Muscle layer of duodenum (tissue), 2 donors: ENCODE measurements at regions not wholly inside any gene's neighbourhood (a gene's known extent, or its start where the extent isn't known, plus 50 kb on each side); places are given as distances from the start of the nearest gene placed in this dataset.

Experiments
- H3K27ac ChIP-seq: one replicate; pipeline ENCODE4 v1.7.0; 2013; ENCODE audit warnings: mild to moderate bottlenecking, low read length
- H3K27me3 ChIP-seq: one replicate; pipeline ENCODE4 v1.7.0; 2013; ENCODE audit warnings: low read depth, mild to moderate bottlenecking, control low read depth, low read length
- H3K36me3 ChIP-seq, 2 donors: one replicate each; pipeline ENCODE4 v1.7.0; 2013; ENCODE audit warnings: low read length in 2 of 2, control low read depth in 1 of 2, mild to moderate bottlenecking in 1 of 2; ENCODE audit not compliant: insufficient read depth in 2 of 2, control insufficient read depth in 1 of 2
- H3K4me1 ChIP-seq, 2 donors: one replicate each; pipeline ENCODE4 v1.7.0; 2013; ENCODE audit warnings: low read length in 2 of 2, mild to moderate bottlenecking in 2 of 2, control low read depth in 1 of 2, moderate library complexity in 1 of 2; ENCODE audit not compliant: insufficient read depth in 2 of 2, control insufficient read depth in 1 of 2
- H3K4me3 ChIP-seq, 2 donors: one replicate each; pipeline ENCODE4 v1.7.0; 2013; ENCODE audit warnings: low read length in 2 of 2, low read depth in 1 of 2, mild to moderate bottlenecking in 1 of 2
- H3K9me3 ChIP-seq, 2 donors: one replicate each; pipeline ENCODE4 v1.7.0; 2013; ENCODE audit warnings: low read length in 2 of 2, control low read depth in 1 of 2, mild to moderate bottlenecking in 1 of 2; ENCODE audit not compliant: control insufficient read depth in 1 of 2
- donor health status: healthy.

DNA sequence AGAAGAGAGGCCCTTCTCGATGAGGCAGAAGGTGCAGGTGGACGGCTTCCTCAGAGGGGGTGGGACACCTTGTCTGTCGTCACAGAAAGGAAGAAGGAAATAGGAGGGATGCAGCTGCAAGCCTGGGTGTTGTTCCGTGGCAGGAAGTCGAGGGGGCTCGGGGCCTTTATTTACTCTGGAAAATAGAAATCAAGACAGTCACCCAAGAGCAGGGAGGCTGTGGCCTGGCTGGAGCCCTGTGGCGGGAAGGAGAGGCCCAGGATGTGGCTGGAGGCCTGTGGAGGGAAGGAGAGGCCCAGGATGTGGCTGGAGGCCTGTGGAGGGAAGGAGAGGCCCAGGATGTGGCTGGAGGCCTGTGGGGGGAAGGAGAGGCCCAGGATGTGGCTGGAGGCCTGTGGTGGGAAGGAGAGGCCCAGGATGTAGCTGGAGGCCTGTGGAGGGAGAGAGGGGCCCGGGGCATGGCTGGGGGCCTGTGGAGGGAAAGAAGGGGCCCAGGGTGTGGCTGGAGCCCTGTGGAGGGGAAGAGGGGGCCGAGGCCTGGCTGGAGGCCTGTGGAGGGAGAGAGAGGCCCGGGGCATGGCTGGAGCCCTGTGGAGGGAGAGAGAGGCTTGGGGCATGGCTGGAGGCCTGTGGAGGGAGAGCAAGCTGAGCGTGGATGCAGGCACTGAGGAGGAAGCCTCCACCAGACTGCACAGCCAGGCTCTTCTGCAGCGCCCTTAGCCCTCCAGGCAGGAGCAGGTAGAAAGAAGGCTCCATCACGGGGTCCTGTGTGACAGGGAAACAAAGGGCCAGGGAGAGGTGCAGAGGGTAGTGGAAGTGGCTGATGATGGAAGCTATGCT is 97.3 kb upstream of the SFMBT2 start:
- Histone ChIP-seq H3K4me3 (no peak overlapping the region), H3K27ac (no peak overlapping the region), H3K4me1 (no peaks in the 10 kb centered on the region), H3K9me3 (peaks cover 0 to 5% of the 10 kb centered on the region in 2 donors), H3K27me3 (no peaks in the 10 kb centered on the region), H3K36me3 (no peaks in the 10 kb centered on the region)

GRCh38 chr10:7506571-7506970 is 95.7 kb upstream of the SFMBT2 start:
- Histone ChIP-seq H3K36me3 (no peaks in the 10 kb centered on the region), H3K4me3 (no peak overlapping the region), H3K4me1 (no peaks in the 10 kb centered on the region), H3K27me3 (no peaks in the 10 kb centered on the region), H3K27ac (no peak overlapping the region), H3K9me3 (peaks cover 0 to 5% of the 10 kb centered on the region in 2 donors)

GRCh38 chr10:7505196-7505595 is 94.4 kb upstream of the SFMBT2 start:
- Histone ChIP-seq H3K4me1 (no peaks in the 10 kb centered on the region), H3K4me3 (no peak overlapping the region), H3K27ac (no peak overlapping the region), H3K9me3 (peaks cover 0 to 5% of the 10 kb centered on the region in 2 donors), H3K36me3 (no peaks in the 10 kb centered on the region), H3K27me3 (no peaks in the 10 kb centered on the region)

DNA sequence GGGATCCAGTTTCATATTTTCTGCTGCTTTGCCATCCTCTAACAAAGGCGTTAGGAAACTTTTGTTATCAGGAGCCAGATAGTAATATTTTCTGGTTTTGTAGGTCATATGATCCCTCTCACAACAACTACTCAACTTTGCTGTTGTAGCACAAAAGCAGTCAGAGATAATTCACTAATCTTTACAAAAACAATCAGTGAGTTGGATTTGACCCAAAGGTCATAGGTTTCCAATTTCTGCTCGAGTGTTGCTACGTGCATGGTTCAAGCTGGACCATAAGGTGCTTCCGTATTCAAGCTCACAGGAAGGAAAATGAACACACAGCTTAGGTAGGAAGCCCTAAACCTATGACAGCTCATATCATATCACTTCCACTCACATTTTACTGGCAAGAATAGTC is 92.4 kb upstream of the SFMBT2 start:
- Histone ChIP-seq H3K9me3 (peaks cover 0 to 5% of the 10 kb centered on the region in 2 donors), H3K4me3 (no peak overlapping the region), H3K36me3 (no peaks in the 10 kb centered on the region), H3K27me3 (no peaks in the 10 kb centered on the region), H3K4me1 (no peaks in the 10 kb centered on the region), H3K27ac (no peak overlapping the region)

DNA sequence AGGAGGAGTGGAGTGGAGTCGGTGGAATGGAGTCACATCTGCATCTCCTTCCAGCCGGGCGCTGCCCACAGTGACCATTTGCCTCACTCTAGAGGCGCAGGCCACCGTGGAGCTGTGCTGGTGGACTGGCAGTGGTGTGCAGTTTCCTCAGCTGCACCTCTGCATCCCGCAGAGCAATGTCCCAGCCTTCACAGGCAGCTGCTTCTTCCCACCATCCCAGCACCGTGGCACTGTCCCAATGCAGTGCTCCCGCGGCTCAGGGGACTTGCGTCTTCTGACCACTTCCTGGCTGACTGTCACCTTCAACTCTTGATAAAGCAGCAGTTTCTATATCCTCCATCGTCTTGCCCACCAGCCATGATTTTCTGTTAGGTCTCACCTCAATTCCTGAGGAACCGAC is 90.3 kb upstream of the SFMBT2 start:
- H3K27me3 ChIP-seq: no peaks in the 10 kb centered on the region
- no peaks in the 10 kb centered on the region for H3K36me3 ChIP-seq
- H3K4me1 ChIP-seq: no peaks in the 10 kb centered on the region
- H3K9me3 ChIP-seq: peaks cover 0 to 5% of the 10 kb centered on the region in 2 donors
- no peak overlapping the region for H3K4me3 ChIP-seq
- H3K27ac ChIP-seq: no peak overlapping the region

GRCh38 chr10:7498111-7498510 is 87.3 kb upstream of the SFMBT2 start:
- H3K4me3 ChIP-seq: no peak overlapping the region
- no peaks in the 10 kb centered on the region for H3K4me1 ChIP-seq
- H3K27ac ChIP-seq: no peak overlapping the region
- peaks cover 0 to under 1% of the 10 kb centered on the region in 2 donors for H3K9me3 ChIP-seq
- no peaks in the 10 kb centered on the region for H3K27me3 ChIP-seq
- no peaks in the 10 kb centered on the region for H3K36me3 ChIP-seq

DNA sequence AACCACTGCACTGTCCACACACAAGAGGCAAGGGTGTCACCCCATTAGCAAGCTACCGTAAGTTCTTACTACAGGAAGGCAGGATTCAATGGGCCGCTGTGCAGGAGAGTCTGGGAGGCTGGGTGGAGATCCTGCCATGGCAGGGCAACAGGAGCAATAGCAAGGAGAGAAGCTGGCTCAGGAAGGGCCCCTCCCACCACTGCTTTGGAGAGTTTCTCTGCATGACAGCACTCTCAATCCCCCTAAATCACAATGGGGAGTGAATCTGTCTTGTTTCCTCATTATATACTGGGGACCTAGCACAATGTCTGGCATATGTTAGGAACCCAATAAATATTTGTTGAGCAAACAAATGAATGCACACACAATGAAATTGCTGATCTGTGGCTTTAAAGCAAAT is 83.2 kb upstream of the SFMBT2 start:
- Histone ChIP-seq H3K4me3 (no peak overlapping the region), H3K36me3 (no peaks in the 10 kb centered on the region), H3K9me3 (no peaks in the 10 kb centered on the region), H3K4me1 (no peaks in the 10 kb centered on the region), H3K27me3 (no peaks in the 10 kb centered on the region), H3K27ac (no peak overlapping the region)

- no peaks in the 10 kb centered on the region for H3K4me1 ChIP-seq
- H3K27me3 ChIP-seq: no peaks in the 10 kb centered on the region
- H3K4me3 ChIP-seq: no peak overlapping the region
- no peaks in the 10 kb centered on the region for H3K36me3 ChIP-seq
- H3K9me3 ChIP-seq: no peaks in the 10 kb centered on the region
- no peak overlapping the region for H3K27ac ChIP-seq
These were observed 81.8 kb upstream of the SFMBT2 start for GRCh38 chr10:7492660-7493046.

GRCh38 chr10:7491949-7492659 is 81.3 kb upstream of the SFMBT2 start:
- Histone ChIP-seq H3K27ac (no peak overlapping the region), H3K27me3 (no peaks in the 10 kb centered on the region), H3K36me3 (no peaks in the 10 kb centered on the region), H3K4me3 (no peak overlapping the region), H3K9me3 (no peaks in the 10 kb centered on the region), H3K4me1 (no peaks in the 10 kb centered on the region)

DNA sequence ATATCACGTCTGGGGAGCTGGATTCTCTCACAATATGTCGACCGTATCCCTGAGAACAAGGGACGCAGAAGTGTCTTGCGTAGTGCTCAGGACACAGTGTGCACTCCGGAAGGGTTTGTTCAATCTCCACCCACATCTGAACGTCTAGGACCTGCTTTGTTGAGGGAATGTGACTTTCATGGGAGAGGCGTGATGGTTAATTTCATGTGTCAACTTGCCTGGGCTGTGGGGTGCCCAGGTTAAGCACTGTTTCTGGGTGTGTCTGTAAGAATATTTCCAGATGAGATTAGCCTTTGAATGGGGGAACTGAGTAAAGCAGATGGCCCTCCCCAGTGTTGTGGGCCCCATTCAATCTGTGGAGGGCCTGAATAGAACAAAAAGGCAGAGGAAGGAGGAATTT is 80.4 kb upstream of the SFMBT2 start:
- no peaks in the 10 kb centered on the region for H3K27me3 ChIP-seq
- no peaks in the 10 kb centered on the region for H3K9me3 ChIP-seq
- H3K27ac ChIP-seq: no peak overlapping the region
- H3K4me3 ChIP-seq: no peak overlapping the region
- H3K4me1 ChIP-seq: no peaks in the 10 kb centered on the region
- H3K36me3 ChIP-seq: no peaks in the 10 kb centered on the region

DNA sequence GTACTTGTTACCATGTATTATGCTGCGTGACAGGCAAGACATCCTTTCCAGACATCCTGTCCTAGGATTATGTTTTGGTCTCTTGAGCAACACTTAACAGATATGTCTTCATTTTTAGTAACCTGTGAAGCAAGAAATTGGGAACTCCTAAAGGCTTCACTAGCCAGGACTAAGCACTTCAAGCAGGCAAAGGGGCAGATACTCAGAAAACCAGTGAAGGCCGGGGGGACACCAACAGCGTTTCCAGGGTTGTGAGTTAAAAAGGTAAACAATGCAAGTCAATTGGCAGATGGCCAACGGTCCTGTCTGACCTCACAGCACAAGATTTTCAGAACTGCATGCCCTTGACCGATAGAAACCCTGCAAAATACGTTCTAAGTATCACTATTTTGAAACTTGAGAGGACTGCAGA is 77.6 kb upstream of the SFMBT2 start:
- Histone ChIP-seq H3K27me3 (no peaks in the 10 kb centered on the region), H3K36me3 (no peaks in the 10 kb centered on the region), H3K4me1 (no peaks in the 10 kb centered on the region), H3K4me3 (no peak overlapping the region), H3K27ac (no peak overlapping the region), H3K9me3 (no peaks in the 10 kb centered on the region)
